Mesendoderm (in vitro differentiated cells): ENCODE measurements at regions not wholly inside any gene's neighbourhood (a gene's known extent, or its start where the extent isn't known, plus 50 kb on each side); places are given as distances from the start of the nearest gene placed in this dataset.

Experiments
- DNase-seq: peaks from one replicate; pipeline ENCODE4 v3.0.0; 2013
- H2AK5ac ChIP-seq: 2 replicates; pipeline ENCODE4 v1.6.1; 2013; ENCODE audit warnings: low read length, inconsistent platforms
- H2BK120ac ChIP-seq: 2 replicates; pipeline ENCODE4 v1.6.1; 2013; ENCODE audit warnings: low read depth, mild to moderate bottlenecking, low read length, moderate library complexity, mixed read lengths
- H2BK15ac ChIP-seq: replicated peaks from 2 replicates; pipeline ENCODE4 v1.6.1; 2013; ENCODE audit warnings: low read depth, mild to moderate bottlenecking, moderate library complexity
- H2BK5ac ChIP-seq: 2 replicates; pipeline ENCODE4 v1.6.1; 2013; ENCODE audit warnings: low read length, inconsistent platforms
- H3K18ac ChIP-seq: 2 replicates; pipeline ENCODE4 v1.6.1; 2013; ENCODE audit warnings: mild to moderate bottlenecking, low read length, mixed read lengths
- H3K23ac ChIP-seq: one replicate; pipeline ENCODE4 v1.6.1; 2013; ENCODE audit warnings: low read length
- H3K27ac ChIP-seq: 2 replicates; pipeline ENCODE4 v1.5.1; 2013; ENCODE audit warnings: low read depth, mild to moderate bottlenecking, inconsistent platforms, low read length, moderate library complexity
- H3K27me3 ChIP-seq: 2 replicates; pipeline ENCODE4 v1.6.1; 2013; ENCODE audit warnings: low read length, control low read depth, mild to moderate bottlenecking, inconsistent platforms; ENCODE audit not compliant: insufficient read depth, poor library complexity
- H3K36me3 ChIP-seq: 2 replicates; pipeline ENCODE4 v1.6.1; 2013; ENCODE audit warnings: low read length, inconsistent platforms; ENCODE audit not compliant: control insufficient read depth, insufficient read depth
- H3K4ac ChIP-seq: one replicate; pipeline ENCODE4 v1.6.1; 2013; ENCODE audit warnings: low read depth, mild to moderate bottlenecking, low read length, moderate library complexity
- H3K4me1 ChIP-seq: 2 replicates; pipeline ENCODE4 v1.6.1; 2013; ENCODE audit warnings: low read depth, low read length, inconsistent platforms; ENCODE audit not compliant: control insufficient read depth
- H3K4me2 ChIP-seq: 2 replicates; pipeline ENCODE4 v1.6.1; 2013; ENCODE audit warnings: low read length
- H3K4me3 ChIP-seq: 2 replicates; pipeline ENCODE4 v1.5.1; 2013; ENCODE audit warnings: mild to moderate bottlenecking, low read length
- H3K56ac ChIP-seq: one replicate; pipeline ENCODE4 v1.6.1; 2013; ENCODE audit warnings: low read length
- H3K79me1 ChIP-seq: 2 replicates; pipeline ENCODE4 v1.6.1; 2013; ENCODE audit warnings: low read length, inconsistent platforms
- H3K79me2 ChIP-seq: 2 replicates; pipeline ENCODE4 v1.6.1; 2013; ENCODE audit warnings: mild to moderate bottlenecking, low read length; ENCODE audit not compliant: control insufficient read depth, insufficient read depth
- H3K9ac ChIP-seq: 2 replicates; pipeline ENCODE4 v1.6.1; 2013; ENCODE audit warnings: low read length, inconsistent platforms
- H4K5ac ChIP-seq: one replicate; pipeline ENCODE4 v1.6.1; 2013; ENCODE audit warnings: low read length
- H4K8ac ChIP-seq: one replicate; pipeline ENCODE4 v1.6.1; 2013; ENCODE audit warnings: low read depth, mild to moderate bottlenecking, control low read depth, low read length, moderate library complexity
- WGBS: extraction: QIAGEN DNeasy Blood & Tissue Kit; methylation state at CpG from one replicate; pipeline ENCODE4 v1.1.7; 2013; ENCODE audit warnings: low lambda C conversion rate, missing lambda C conversion rate; ENCODE audit not compliant: insufficient coverage; ENCODE audit errors: extremely low coverage; 5-methylcytosine and 5-hydroxymethylcytosine counted together

GRCh38 chr21:41620982-41621381, 113.0 kb upstream of the TMPRSS2 start:
- H3K4ac ChIP-seq, result no peak overlapping the region

DNA sequence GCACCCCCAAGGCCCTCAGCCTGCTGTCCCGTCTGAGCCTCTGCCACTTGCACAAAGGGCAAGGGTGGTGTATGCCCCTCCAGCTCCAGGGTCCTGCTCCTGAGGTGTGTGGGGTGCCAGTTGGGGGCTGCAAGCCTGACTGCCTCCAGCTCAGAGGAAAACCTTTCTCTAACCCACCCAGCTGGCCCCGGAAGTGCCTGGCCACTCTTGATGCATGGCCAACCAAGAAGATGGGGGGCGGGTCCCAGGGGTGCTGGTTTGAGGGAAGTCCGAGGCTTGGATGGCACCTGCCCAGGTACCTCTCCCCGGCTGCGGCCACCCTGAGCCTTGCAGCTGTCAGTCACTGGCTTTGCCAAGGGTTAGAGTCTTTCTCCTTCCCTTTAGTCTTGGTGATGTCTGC, 112.6 kb upstream of the TMPRSS2 start:
- Histone ChIP-seq H2BK120ac (no peak overlapping the region), H4K5ac (no peak overlapping the region), H3K4ac (no peak overlapping the region), H2AK5ac (no peak overlapping the region), H3K9ac (no peak overlapping the region), H3K79me2 (no peaks in the 10 kb centered on the region), H4K8ac (no peak overlapping the region), H3K56ac (no peak overlapping the region), H3K27me3 (no peaks in the 10 kb centered on the region), H2BK5ac (no peak overlapping the region), H3K4me2 (no peak overlapping the region), H3K27ac (no peak overlapping the region), H3K36me3 (no peaks in the 10 kb centered on the region), H3K4me3 (no peak overlapping the region), H3K4me1 (no peaks in the 10 kb centered on the region), H3K23ac (no peak overlapping the region), H3K18ac (no peak overlapping the region), H3K79me1 (no peaks in the 10 kb centered on the region), H2BK15ac (no peak overlapping the region)
- WGBS, result no CpG with 5 or more reads among the region's 6 CpGs
- no peak for DNase-seq

More at GRCh38 chr21:41620982-41621381, 113.0 kb upstream of the TMPRSS2 start:
- H3K79me1 ChIP-seq, result no peaks in the 10 kb centered on the region
- H3K27me3 ChIP-seq, result no peaks in the 10 kb centered on the region
- no peak overlapping the region for H2BK15ac ChIP-seq
- no peak overlapping the region for H4K8ac ChIP-seq
- H2BK5ac ChIP-seq, result no peak overlapping the region
- H3K23ac ChIP-seq, result no peak overlapping the region
- H3K18ac ChIP-seq, result no peak overlapping the region
- no peak overlapping the region for H2AK5ac ChIP-seq
- H3K36me3 ChIP-seq, result no peaks in the 10 kb centered on the region
- H2BK120ac ChIP-seq, result no peak overlapping the region
- no peak for DNase-seq
- H3K4me1 ChIP-seq, result no peaks in the 10 kb centered on the region
- H4K5ac ChIP-seq, result no peak overlapping the region
- no peak overlapping the region for H3K56ac ChIP-seq
- H3K4me2 ChIP-seq, result no peak overlapping the region
- H3K79me2 ChIP-seq, result no peaks in the 10 kb centered on the region
- no CpG with 5 or more reads among the region's 8 CpGs for WGBS
- no peak overlapping the region for H3K4me3 ChIP-seq
- H3K9ac ChIP-seq, result no peak overlapping the region
- no peak overlapping the region for H3K27ac ChIP-seq

DNA sequence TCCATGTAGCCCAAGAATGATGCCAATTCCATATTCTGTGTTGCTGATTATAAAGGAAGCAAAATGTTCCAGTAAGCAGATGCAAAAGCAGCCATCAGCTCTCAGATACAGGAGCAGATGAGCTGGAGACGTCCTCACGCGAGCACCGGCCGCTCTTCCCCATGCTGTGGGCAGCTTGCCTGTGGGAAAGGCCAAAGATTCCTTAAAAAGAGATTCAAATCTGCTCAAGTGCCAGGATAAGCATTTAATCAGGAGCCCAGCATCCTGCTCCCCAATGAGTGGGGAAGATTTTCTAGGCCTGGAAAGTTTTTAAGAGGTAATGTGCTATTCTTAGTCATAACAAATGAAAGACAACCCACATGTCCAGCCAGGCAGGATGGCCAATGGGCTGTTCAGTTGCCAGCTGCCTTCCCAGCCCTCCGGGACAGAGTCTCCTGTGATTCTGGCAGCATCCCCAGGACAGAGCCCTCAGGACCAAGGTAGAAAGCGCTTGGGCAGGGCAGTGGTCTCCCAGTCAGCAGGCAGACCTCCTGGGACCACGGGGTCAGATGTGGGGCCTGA, 108.2 kb upstream of the TMPRSS2 start:
- no peaks in the 10 kb centered on the region for H3K27me3 ChIP-seq
- H2BK15ac ChIP-seq, result no peak overlapping the region
- no peak overlapping the region for H3K27ac ChIP-seq
- H3K56ac ChIP-seq, result no peak overlapping the region
- H3K4ac ChIP-seq, result no peak overlapping the region
- H3K4me3 ChIP-seq, result no peak overlapping the region
- no peaks in the 10 kb centered on the region for H3K79me1 ChIP-seq
- H3K4me2 ChIP-seq, result no peak overlapping the region
- no peak overlapping the region for H3K18ac ChIP-seq
- H3K9ac ChIP-seq, result no peak overlapping the region
- no peak overlapping the region for H2BK5ac ChIP-seq
- no peak overlapping the region for H3K23ac ChIP-seq
- H3K79me2 ChIP-seq, result no peaks in the 10 kb centered on the region
- no peak for DNase-seq
- no peak overlapping the region for H4K5ac ChIP-seq
- no CpG with 5 or more reads among the region's 8 CpGs for WGBS
- H2BK120ac ChIP-seq, result no peak overlapping the region
- H3K36me3 ChIP-seq, result no peaks in the 10 kb centered on the region
- H4K8ac ChIP-seq, result no peak overlapping the region
- no peak overlapping the region for H2AK5ac ChIP-seq
- H3K4me1 ChIP-seq, result peaks cover 5% of the 10 kb centered on the region

DNA sequence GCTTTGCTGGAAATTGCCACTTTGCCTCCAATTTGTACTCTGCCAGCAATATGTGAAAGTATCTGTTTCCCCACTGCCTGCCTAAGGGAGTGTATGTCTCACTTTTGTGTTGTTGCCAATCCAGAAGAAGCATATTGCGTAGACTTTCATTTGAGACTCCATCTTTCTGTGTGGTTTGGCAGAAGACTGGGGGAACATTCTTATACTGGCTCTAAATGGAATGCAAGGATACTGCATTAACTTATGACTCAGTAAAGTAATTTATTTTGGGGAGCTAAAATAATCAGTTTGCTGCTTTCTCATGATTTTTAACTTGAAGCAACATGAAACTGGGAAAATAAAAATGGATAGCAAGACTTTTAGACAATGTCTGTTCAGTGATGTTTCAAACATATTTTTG, 107.7 kb upstream of the TMPRSS2 start:
- no peak overlapping the region for H3K4ac ChIP-seq
- no peak overlapping the region for H3K18ac ChIP-seq
- no peak overlapping the region for H4K8ac ChIP-seq
- peaks cover 5% of the 10 kb centered on the region for H3K4me1 ChIP-seq
- no peak overlapping the region for H2BK120ac ChIP-seq
- no peak overlapping the region for H3K56ac ChIP-seq
- no peak overlapping the region for H3K27ac ChIP-seq
- no peaks in the 10 kb centered on the region for H3K36me3 ChIP-seq
- H3K23ac ChIP-seq, result no peak overlapping the region
- H3K4me2 ChIP-seq, result no peak overlapping the region
- H3K79me2 ChIP-seq, result no peaks in the 10 kb centered on the region
- no peak overlapping the region for H4K5ac ChIP-seq
- no peak overlapping the region for H2BK5ac ChIP-seq
- H3K9ac ChIP-seq, result no peak overlapping the region
- H3K79me1 ChIP-seq, result no peaks in the 10 kb centered on the region
- WGBS, result no CpG with 5 or more reads among the region's 1 CpG
- DNase-seq, result no peak
- H2BK15ac ChIP-seq, result no peak overlapping the region
- no peaks in the 10 kb centered on the region for H3K27me3 ChIP-seq
- H3K4me3 ChIP-seq, result no peak overlapping the region
- no peak overlapping the region for H2AK5ac ChIP-seq

GRCh38 chr21:41614511-41614910, 106.6 kb upstream of the TMPRSS2 start:
- Histone ChIP-seq H2BK15ac (no peak overlapping the region), H3K27ac (no peak overlapping the region), H3K56ac (no peak overlapping the region), H3K18ac (no peak overlapping the region), H2AK5ac (no peak overlapping the region), H4K5ac (no peak overlapping the region), H3K79me1 (no peaks in the 10 kb centered on the region), H3K36me3 (no peaks in the 10 kb centered on the region), H3K79me2 (no peaks in the 10 kb centered on the region), H3K4me3 (no peak overlapping the region), H3K4me2 (no peak overlapping the region), H4K8ac (no peak overlapping the region), H3K4me1 (peaks cover 5% of the 10 kb centered on the region), H3K27me3 (no peaks in the 10 kb centered on the region), H2BK120ac (no peak overlapping the region), H2BK5ac (no peak overlapping the region), H3K9ac (no peak overlapping the region), H3K4ac (no peak overlapping the region), H3K23ac (no peak overlapping the region)
- no CpG with 5 or more reads among the region's 12 CpGs for WGBS
- no peak for DNase-seq

DNA sequence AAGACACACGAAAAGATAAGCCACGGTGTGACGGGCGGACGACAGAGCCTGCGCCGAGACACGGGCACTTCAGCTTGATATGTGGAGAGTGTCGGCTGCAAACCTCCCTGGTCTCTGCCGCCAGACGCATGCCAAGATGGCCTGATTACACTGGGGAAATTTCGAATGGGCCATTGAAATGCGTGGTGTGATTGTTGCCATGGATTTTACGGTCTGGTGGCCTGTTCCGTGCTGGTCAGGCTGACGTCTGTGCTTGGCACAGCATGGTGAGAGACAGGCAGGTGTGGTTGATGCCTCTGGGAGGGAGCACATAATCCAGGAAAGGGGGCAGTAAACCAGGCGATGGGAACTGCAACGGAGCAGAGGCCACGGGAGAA, 105.6 kb upstream of the TMPRSS2 start:
- WGBS, result no CpG with 5 or more reads among the region's 19 CpGs
- H2BK15ac ChIP-seq, result no peak overlapping the region
- H3K79me1 ChIP-seq, result no peaks in the 10 kb centered on the region
- no peak overlapping the region for H3K4ac ChIP-seq
- H4K5ac ChIP-seq, result no peak overlapping the region
- H3K4me3 ChIP-seq, result no peak overlapping the region
- no peak overlapping the region for H2AK5ac ChIP-seq
- no peak overlapping the region for H3K23ac ChIP-seq
- peaks cover 5% of the 10 kb centered on the region for H3K4me1 ChIP-seq
- no peak overlapping the region for H3K27ac ChIP-seq
- DNase-seq, result no peak
- no peak overlapping the region for H3K9ac ChIP-seq
- no peaks in the 10 kb centered on the region for H3K79me2 ChIP-seq
- H3K27me3 ChIP-seq, result no peaks in the 10 kb centered on the region
- no peak overlapping the region for H3K18ac ChIP-seq
- no peak overlapping the region for H2BK120ac ChIP-seq
- H3K56ac ChIP-seq, result no peak overlapping the region
- no peak overlapping the region for H3K4me2 ChIP-seq
- H2BK5ac ChIP-seq, result no peak overlapping the region
- no peaks in the 10 kb centered on the region for H3K36me3 ChIP-seq
- H4K8ac ChIP-seq, result no peak overlapping the region
